IMR-90 (cell line): ENCODE measurements at regions not wholly inside any gene's neighbourhood (a gene's known extent, or its start where the extent isn't known, plus 50 kb on each side); places are given as distances from the start of the nearest gene placed in this dataset.

Experiments
- ATAC-seq: fragments of 200-7000 bp; cut with Tn5 transposase; 2 replicates; pipeline ENCODE4 v1.9.1; 2020; ENCODE audit warnings: low read depth, mild to moderate bottlenecking, moderate library complexity
- BruUV-seq: library from RNA; stranded (reverse); fragments of 400-500 nt; replicated peaks from 2 replicates; lab custom pipeline; 2021; lab: Mats Ljungman, UMichigan
- CTCF ChIA-PET: fragments of 300-600 bp; formaldehyde crosslinking; extraction: SDS; loops from one replicate; lab custom pipeline; 2021; ENCODE audit warnings: antibody characterized with exemption; lab: Yijun Ruan, JAX
- POLR2A ChIA-PET: fragments of 300-600 bp; sonication (Branson Sonifier 250); formaldehyde crosslinking; loops from one replicate; lab custom pipeline; 2022; ENCODE audit warnings: antibody characterized with exemption; ENCODE audit not compliant: unreplicated experiment; lab: Charles Lee
- DNase-seq: peaks from one replicate; pipeline ENCODE4 v3.0.0; 2013
- H2AFZ ChIP-seq: replicated peaks from 2 replicates; pipeline ENCODE3; 2013; ENCODE audit warnings: low read length, mild to moderate bottlenecking; ENCODE audit not compliant: poor library complexity
- H2AK5ac ChIP-seq: 2 replicates; pipeline ENCODE4 v1.6.1; 2013; ENCODE audit warnings: low read depth, low read length, inconsistent platforms
- H2AK9ac ChIP-seq: replicated peaks from 2 replicates; pipeline ENCODE3; 2013; ENCODE audit warnings: mild to moderate bottlenecking, low read depth, low read length, moderate library complexity; ENCODE audit not compliant: poor library complexity
- H2BK120ac ChIP-seq: 2 replicates; pipeline ENCODE4 v1.6.1; 2013; ENCODE audit warnings: low read depth, low read length, inconsistent platforms
- H2BK15ac ChIP-seq: 3 replicates; pipeline ENCODE4 v1.6.1; 2013; ENCODE audit warnings: low read depth, low read length, inconsistent platforms
- H2BK20ac ChIP-seq: 2 replicates; pipeline ENCODE4 v1.6.1; 2013; ENCODE audit warnings: low read depth, mild to moderate bottlenecking, inconsistent platforms, low read length, moderate library complexity
- H2BK5ac ChIP-seq: 2 replicates; pipeline ENCODE4 v1.6.1; 2013; ENCODE audit warnings: mild to moderate bottlenecking, low read depth, low read length, inconsistent platforms; ENCODE audit not compliant: poor library complexity, severe bottlenecking
- H3K14ac ChIP-seq: replicated peaks from 2 replicates; pipeline ENCODE4 v1.6.1; 2013; ENCODE audit warnings: low read depth, low read length, inconsistent platforms
- H3K18ac ChIP-seq: 2 replicates; pipeline ENCODE4 v1.6.1; 2013; ENCODE audit warnings: low read depth, low read length, control low read depth
- H3K23ac ChIP-seq: 2 replicates; pipeline ENCODE4 v1.6.1; 2013; ENCODE audit warnings: low read depth, low read length, inconsistent platforms
- H3K27ac ChIP-seq: 2 replicates; pipeline ENCODE4 v1.5.1; 2013; ENCODE audit warnings: mild to moderate bottlenecking, control low read depth, low read length; ENCODE audit not compliant: insufficient read depth
- H3K27me3 ChIP-seq: 2 replicates; pipeline ENCODE4 v1.6.1; 2013; ENCODE audit warnings: low read length; ENCODE audit not compliant: control insufficient read depth, insufficient read depth
- H3K36me3 ChIP-seq: 2 replicates; pipeline ENCODE4 v1.6.1; 2013; ENCODE audit warnings: low read length, mixed read lengths; ENCODE audit not compliant: control insufficient read depth, insufficient read depth
- H3K4ac ChIP-seq: 2 replicates; pipeline ENCODE4 v1.6.1; 2013; ENCODE audit warnings: low read depth, low read length, inconsistent platforms
- H3K4me1 ChIP-seq: 2 replicates; pipeline ENCODE4 v1.6.1; 2013; ENCODE audit warnings: low read length, mixed read lengths; ENCODE audit not compliant: control insufficient read depth, insufficient read depth
- H3K4me2 ChIP-seq: 2 replicates; pipeline ENCODE4 v1.6.1; 2013; ENCODE audit warnings: low read depth, mild to moderate bottlenecking, control low read depth, low read length, moderate library complexity
- H3K4me3 ChIP-seq: 2 replicates; pipeline ENCODE4 v1.5.1; 2013; ENCODE audit warnings: low read depth, mild to moderate bottlenecking, control low read depth, low read length, moderate library complexity; ENCODE audit not compliant: insufficient read depth
- H3K56ac ChIP-seq: 2 replicates; pipeline ENCODE4 v1.6.1; 2013; ENCODE audit warnings: low read length, inconsistent platforms; ENCODE audit not compliant: insufficient read depth; ENCODE audit errors: extremely low read depth
- H3K79me1 ChIP-seq, 2 experiments: 2 replicates each; pipeline ENCODE4 v1.6.1; 2013; ENCODE audit warnings: low read length in 2 of 2, inconsistent platforms in 1 of 2, low read depth in 1 of 2
- H3K9ac ChIP-seq: 2 replicates; pipeline ENCODE4 v1.6.1; 2013; ENCODE audit warnings: low read depth, low read length, control low read depth
- H3K9me1 ChIP-seq: 2 replicates; pipeline ENCODE4 v1.6.1; 2013; ENCODE audit warnings: low read length, inconsistent platforms; ENCODE audit not compliant: insufficient read depth
- H3K9me3 ChIP-seq: 2 replicates; pipeline ENCODE4 v1.6.1; 2013; ENCODE audit warnings: low read length; ENCODE audit not compliant: control insufficient read depth, insufficient read depth
- H4K20me1 ChIP-seq: 2 replicates; pipeline ENCODE4 v1.6.1; 2013; ENCODE audit warnings: low read length, inconsistent platforms; ENCODE audit not compliant: insufficient read depth
- H4K5ac ChIP-seq: 2 replicates; pipeline ENCODE4 v1.6.1; 2013; ENCODE audit warnings: mild to moderate bottlenecking, low read depth, low read length, control low read depth
- H4K8ac ChIP-seq, 2 experiments: 2 replicates each; pipeline ENCODE4 v1.6.1; 2013; ENCODE audit warnings: low read depth in 2 of 2, low read length in 2 of 2, control low read depth in 1 of 2, inconsistent platforms in 1 of 2
- H4K91ac ChIP-seq: 2 replicates; pipeline ENCODE4 v1.6.1; 2013; ENCODE audit warnings: low read depth, low read length, inconsistent platforms; ENCODE audit not compliant: insufficient read depth
- BHLHE40 ChIP-seq: fragments of 150-350 bp; IDR thresholded peaks from 2 replicates; pipeline ENCODE4 v1.6.1; 2016; ENCODE audit warnings: mild to moderate bottlenecking, low read depth, low read length
- CTCF ChIP-seq: conservative IDR thresholded peaks from 2 replicates; pipeline ENCODE4 v1.5.1; 2012; ENCODE audit warnings: mild to moderate bottlenecking, low read depth, low read length, improper control_type of control experiment
- MAFK ChIP-seq: IDR thresholded peaks from 2 replicates; pipeline ENCODE4 v1.6.1; 2012; ENCODE audit warnings: low read depth, low read length, improper control_type of control experiment
- MAZ ChIP-seq: IDR thresholded peaks from 2 replicates; pipeline ENCODE4 v1.6.1; 2012; ENCODE audit warnings: low read depth, mild to moderate bottlenecking, low read length, improper control_type of control experiment, moderate library complexity, borderline replicate concordance
- POLR2A ChIP-seq: IDR thresholded peaks from 2 replicates; pipeline ENCODE4 v1.6.1; 2012; ENCODE audit warnings: mild to moderate bottlenecking, low read depth, low read length
- RAD21 ChIP-seq: IDR thresholded peaks from 2 replicates; pipeline ENCODE4 v1.6.1; 2012; ENCODE audit warnings: low read length, improper control_type of control experiment
- RFX5 ChIP-seq: IDR thresholded peaks from 2 replicates; pipeline ENCODE4 v1.8.0; 2012; ENCODE audit warnings: low read depth, mild to moderate bottlenecking, low read length, moderate library complexity
- SMC3 ChIP-seq: fragments of 150-350 bp; IDR thresholded peaks from 2 replicates; pipeline ENCODE4 v1.6.1; 2016; ENCODE audit warnings: low read depth, mild to moderate bottlenecking, antibody characterized with exemption, low read length, moderate library complexity
- WGBS, 2 experiments: methylation state at CpG; one replicate each; pipeline versions ENCODE4 v1.1.5 to v1.1.7; 2013; ENCODE audit warnings: missing lambda C conversion rate in 2 of 2; ENCODE audit not compliant: insufficient read length in 1 of 2; ENCODE audit errors: extremely low coverage in 2 of 2; 5-methylcytosine and 5-hydroxymethylcytosine counted together
- dilution Hi-C: fragments of 300-500 bp; cut with HindIII; formaldehyde crosslinking; loops from one replicate; pipeline ENCODE4 v1.14.3; 2018; ENCODE audit warnings: low sequenced_read_pairs; ENCODE audit not compliant: unreplicated experiment
- in situ Hi-C: fragments of 300-500 bp; cut with MboI; formaldehyde crosslinking; loops from 3 replicates; pipeline ENCODE4 v1.14.3; 2019; ENCODE audit warnings: low sequenced_read_pairs, inconsistent platforms, mixed read lengths
- intact Hi-C: fragments of 100-400 bp; cut with micrococcal nuclease; formaldehyde crosslinking; loops from 2 replicates; pipeline ENCODE4 v1.10.0; 2022

- Histone ChIP-seq H2BK120ac (no peak overlapping the region), H3K36me3 (no peaks in the 10 kb centered on the region), H3K27ac (no peak overlapping the region), H2AK9ac (no peak overlapping the region), H3K4me2 (no peak overlapping the region), H3K18ac (no peak overlapping the region), H3K9ac (no peak overlapping the region), H2BK5ac (no peak overlapping the region), H3K4ac (no peak overlapping the region), H3K27me3 (no peaks in the 10 kb centered on the region), H3K23ac (no peak overlapping the region), H2AFZ (no peak overlapping the region), H2BK20ac (no peak overlapping the region), H4K8ac (no peak overlapping the region), H3K9me3 (no peaks in the 10 kb centered on the region), H2AK5ac (no peak overlapping the region; the same call in 1 of the 2 replicates), H3K79me1 (peaks cover 0 to 13% of the 10 kb centered on the region in 2 experiments; a peak in 2 of 4 replicates), H3K9me1 (peaks cover 6% of the 10 kb centered on the region), H4K91ac (no peak overlapping the region), H3K14ac (no peak overlapping the region), H4K20me1 (no peaks in the 10 kb centered on the region), H4K5ac (no peak overlapping the region), H3K4me3 (no peak overlapping the region), H3K56ac (no peak overlapping the region), H2BK15ac (no peak overlapping the region), H3K4me1 (peaks cover 9% of the 10 kb centered on the region)
- dilution Hi-C loops: no loop called here
- no CpG with 5 or more reads among the region's 4 CpGs for WGBS, 2 experiments
- no TSS peak for BruUV-seq
- TF ChIP-seq SMC3: no peak
- TF ChIP-seq MAZ: no peak
- TF ChIP-seq MAFK: no peak
- TF ChIP-seq BHLHE40: no peak
- no peak for TF ChIP-seq RFX5
- TF ChIP-seq POLR2A: no peak
- no peak for TF ChIP-seq CTCF
- no peak for TF ChIP-seq RAD21
- ChIA-PET POLR2A (interaction anchor here (0.5 kb wide), 1 partner anchor 1734 kb away, joined by 3 read pairs; no protein-coding TSS in a partner anchor), CTCF (interaction anchor here (0.5 kb wide), 1 partner anchor 1550 kb away, joined by 3 read pairs; no protein-coding TSS in a partner anchor)
- intact Hi-C loops: no loop called here
- in situ Hi-C loops: no loop called here
- ATAC-seq (no peak), DNase-seq (no peak)
Observed at GRCh38 chr3:64358176-64358575, 132.9 kb upstream of the PRICKLE2 start.
